Tibial artery (tissue), 4 donors: ENCODE measurements at regions not wholly inside any gene's neighbourhood (a gene's known extent, or its start where the extent isn't known, plus 50 kb on each side); places are given as distances from the start of the nearest gene placed in this dataset.
"Not testable (repeated sequence)": the region's sequence is repeated elsewhere in the genome, so short reads cannot be mapped to it uniquely, and the experiment has no call there.

ENCODE experiments used
- DNase-seq, 2 donors: peaks; one replicate each; pipeline ENCODE4 v3.0.0-alpha.2; 2019
- H3K27ac ChIP-seq, 2 donors: fragments of 200-600 bp; sonication (generic) in 1 of 2; 1 replicate in 1 of 2; 2 replicates in 1 of 2; pipeline ENCODE4 v1.5.1; 2018 to 2019; ENCODE audit warnings: mild to moderate bottlenecking in 1 of 2
- H3K27me3 ChIP-seq, 2 donors: fragments of 200-600 bp; sonication (generic) in 1 of 2; one replicate each; pipeline versions ENCODE4 v1.5.1 to v1.6.0; 2016 to 2019
- H3K36me3 ChIP-seq, 3 donors: fragments of 200-600 bp; sonication (generic) in 2 of 3; one replicate each; pipeline ENCODE4 v1.5.1; 2016 to 2019; ENCODE audit warnings: mild to moderate bottlenecking in 2 of 3
- H3K4me1 ChIP-seq, 4 donors: fragments of 200-600 bp; sonication (generic) in 2 of 4; 1 replicate in 3 of 4; 2 replicates in 1 of 4; pipeline ENCODE4 v1.5.1; 2016 to 2019
- H3K4me3 ChIP-seq, 2 donors: fragments of 200-600 bp; sonication (generic) in 1 of 2; 1 replicate in 1 of 2; 2 replicates in 1 of 2; pipeline ENCODE4 v1.5.1; 2018 to 2019; ENCODE audit warnings: mild to moderate bottlenecking in 2 of 2
- H3K9me3 ChIP-seq, 3 donors: fragments of 200-600 bp; sonication (generic) in 1 of 3; one replicate each; pipeline ENCODE4 v1.5.1; 2016 to 2019
- intact Hi-C: fragments of 100-400 bp; cut with DNase I; formaldehyde crosslinking; loops from one replicate; pipeline ENCODE4 v1.15.0; 2023; ENCODE audit warnings: low total_unique reads
- TF ChIP-seq, protein P1 (sequence below), 2 experiments: fragments of 200-600 bp in 1 of 2; fragments of 450-650 bp in 1 of 2; IDR thresholded peaks; one replicate each; pipeline ENCODE4 v1.5.1; 2017 to 2019; ENCODE audit warnings: antibody characterized with exemption in 2 of 2, mild to moderate bottlenecking in 1 of 2, moderate library complexity in 1 of 2

DNA sequence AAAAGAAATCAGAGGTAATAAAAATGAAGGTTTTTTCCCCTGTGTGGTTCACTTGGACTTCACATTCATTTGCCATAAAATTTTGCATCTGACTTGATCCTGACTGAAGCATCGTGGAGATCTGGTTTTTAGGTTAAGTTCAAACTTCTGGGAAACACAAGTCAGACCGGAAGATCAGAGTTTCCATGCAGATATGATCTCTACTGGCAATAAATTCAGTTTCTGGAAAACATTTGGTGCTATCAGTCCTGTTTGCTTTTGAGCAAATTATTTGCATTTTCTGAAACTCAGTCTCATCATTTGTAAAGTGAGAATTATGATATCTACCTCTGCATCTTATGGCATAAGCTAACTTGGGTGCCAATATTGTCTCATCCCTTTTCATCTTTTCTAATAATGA is 81.3 kb upstream of the KCNMA1 start:
- Histone ChIP-seq H3K27me3 (peaks cover 0 to 14% of the 10 kb centered on the region in 2 donors), H3K27ac (no peak overlapping the region), H3K36me3 (no peaks in the 10 kb centered on the region), H3K4me1 (no peaks in the 10 kb centered on the region), H3K9me3 (no peaks in the 10 kb centered on the region), H3K4me3 (no peak overlapping the region)
- DNase-seq: no peak
- intact Hi-C loops: no loop called here
- TF ChIP-seq, protein P1, sequence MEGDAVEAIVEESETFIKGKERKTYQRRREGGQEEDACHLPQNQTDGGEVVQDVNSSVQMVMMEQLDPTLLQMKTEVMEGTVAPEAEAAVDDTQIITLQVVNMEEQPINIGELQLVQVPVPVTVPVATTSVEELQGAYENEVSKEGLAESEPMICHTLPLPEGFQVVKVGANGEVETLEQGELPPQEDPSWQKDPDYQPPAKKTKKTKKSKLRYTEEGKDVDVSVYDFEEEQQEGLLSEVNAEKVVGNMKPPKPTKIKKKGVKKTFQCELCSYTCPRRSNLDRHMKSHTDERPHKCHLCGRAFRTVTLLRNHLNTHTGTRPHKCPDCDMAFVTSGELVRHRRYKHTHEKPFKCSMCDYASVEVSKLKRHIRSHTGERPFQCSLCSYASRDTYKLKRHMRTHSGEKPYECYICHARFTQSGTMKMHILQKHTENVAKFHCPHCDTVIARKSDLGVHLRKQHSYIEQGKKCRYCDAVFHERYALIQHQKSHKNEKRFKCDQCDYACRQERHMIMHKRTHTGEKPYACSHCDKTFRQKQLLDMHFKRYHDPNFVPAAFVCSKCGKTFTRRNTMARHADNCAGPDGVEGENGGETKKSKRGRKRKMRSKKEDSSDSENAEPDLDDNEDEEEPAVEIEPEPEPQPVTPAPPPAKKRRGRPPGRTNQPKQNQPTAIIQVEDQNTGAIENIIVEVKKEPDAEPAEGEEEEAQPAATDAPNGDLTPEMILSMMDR (IDR thresholded peaks at IDR 0.05): no peak

DNA sequence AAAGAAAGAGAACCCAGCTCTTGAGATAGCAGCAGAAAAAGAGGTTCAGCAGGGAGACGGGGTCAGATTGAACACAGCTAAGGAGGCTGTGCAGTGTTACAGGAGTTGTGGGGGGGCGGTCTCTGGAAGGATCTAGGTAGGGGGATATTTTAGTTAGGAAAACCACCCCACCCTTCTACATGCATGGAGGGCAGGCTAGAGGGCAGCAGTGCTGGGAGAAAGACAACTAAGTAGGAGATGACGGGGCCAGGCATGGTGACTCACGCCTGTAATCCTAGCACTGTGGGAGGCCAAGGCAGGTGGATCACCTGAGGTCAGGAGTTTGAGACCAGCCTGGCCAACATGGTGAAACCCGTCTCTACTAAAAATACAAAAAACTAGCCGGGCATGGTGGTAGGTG is 80.7 kb upstream of the KCNMA1 start:
- H3K4me1 ChIP-seq, intact Hi-C loops, H3K36me3 ChIP-seq, H3K4me3 ChIP-seq, H3K9me3 ChIP-seq, H3K27ac ChIP-seq, DNase-seq: not testable (repeated sequence)
- peaks cover 0 to 21% of the 10 kb centered on the region in 2 donors for H3K27me3 ChIP-seq

- no peaks in the 10 kb centered on the region for H3K36me3 ChIP-seq
- peaks cover 0 to 27% of the 10 kb centered on the region in 2 donors for H3K27me3 ChIP-seq
- intact Hi-C loops: no loop called here
- no peak overlapping the region for H3K4me3 ChIP-seq
- no peak for DNase-seq
- TF ChIP-seq, protein P1 (IDR thresholded peaks at IDR 0.05): no peak
- no peak overlapping the region for H3K27ac ChIP-seq
- no peaks in the 10 kb centered on the region for H3K9me3 ChIP-seq
- H3K4me1 ChIP-seq: no peaks in the 10 kb centered on the region
These were observed 79.7 kb upstream of the KCNMA1 start for GRCh38 chr10:77717336-77717735.

GRCh38 chr10:77716458-77717317 is 79.1 kb upstream of the KCNMA1 start:
- peaks cover 0 to 30% of the 10 kb centered on the region in 2 donors for H3K27me3 ChIP-seq
- intact Hi-C loops: no loop called here
- no peak for DNase-seq

DNA sequence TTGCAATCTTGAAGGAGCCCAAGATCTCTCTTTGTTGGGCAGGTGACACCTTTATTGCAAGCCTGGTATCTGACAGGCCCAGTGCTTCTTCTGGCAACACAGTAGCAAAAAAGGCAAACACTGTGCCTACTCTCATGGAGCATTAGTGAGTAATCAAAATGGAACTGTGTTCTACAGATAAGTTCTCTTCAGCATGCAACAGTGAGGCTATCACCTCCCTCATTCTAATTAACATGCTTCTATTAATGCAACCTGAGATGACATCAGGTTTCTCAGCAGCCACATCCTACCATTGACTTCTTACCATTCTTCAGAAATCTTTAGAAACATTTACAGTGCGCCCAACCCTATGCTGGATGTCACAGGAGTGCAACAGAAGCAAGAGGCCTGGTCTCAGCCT is 77.9 kb upstream of the KCNMA1 start:
- H3K36me3 ChIP-seq: no peaks in the 10 kb centered on the region
- no peak for DNase-seq
- TF ChIP-seq, protein P1 (IDR thresholded peaks at IDR 0.05): no peak
- H3K27me3 ChIP-seq: peaks cover 0 to 33% of the 10 kb centered on the region in 2 donors
- no peaks in the 10 kb centered on the region for H3K9me3 ChIP-seq
- no peak overlapping the region for H3K4me3 ChIP-seq
- no peak overlapping the region for H3K27ac ChIP-seq
- intact Hi-C loops: no loop called here
- peaks cover 0 to 12% (median 4%) of the 10 kb centered on the region in 4 donors for H3K4me1 ChIP-seq

More at GRCh38 chr10:77716458-77717317, 79.1 kb upstream of the KCNMA1 start:
- Histone ChIP-seq H3K4me1 (peaks cover 0 to 2% (median 0%) of the 10 kb centered on the region in 4 donors), H3K36me3 (no peaks in the 10 kb centered on the region), H3K27ac (no peak overlapping the region), H3K9me3 (no peaks in the 10 kb centered on the region), H3K4me3 (no peak overlapping the region)
- TF ChIP-seq, protein P1 (IDR thresholded peaks at IDR 0.05): no peak

GRCh38 chr10:77715088-77715487 is 77.5 kb upstream of the KCNMA1 start:
- H3K4me1 ChIP-seq: peaks cover 0 to 12% (median 4%) of the 10 kb centered on the region in 4 donors
- no peaks in the 10 kb centered on the region for H3K9me3 ChIP-seq
- H3K27me3 ChIP-seq: peaks cover 0 to 37% of the 10 kb centered on the region in 2 donors
- H3K36me3 ChIP-seq: no peaks in the 10 kb centered on the region
- intact Hi-C loops: no loop called here
- TF ChIP-seq, protein P1 (IDR thresholded peaks at IDR 0.05): no peak
- no peak overlapping the region for H3K4me3 ChIP-seq
- H3K27ac ChIP-seq: no peak overlapping the region
- no peak for DNase-seq
